PC-3 (cell line): ENCODE measurements at regions not wholly inside any gene's neighbourhood (a gene's known extent, or its start where the extent isn't known, plus 50 kb on each side); places are given as distances from the start of the nearest gene placed in this dataset.

Experiments
- ATAC-seq: fragments of 200-7000 bp; cut with Tn5 transposase; 2 replicates; pipeline ENCODE4 v1.9.1; 2020; ENCODE audit warnings: mild to moderate bottlenecking, moderate library complexity
- BruUV-seq: library from RNA; stranded (reverse); fragments of 400-500 nt; replicated peaks from 2 replicates; lab custom pipeline; 2021; lab: Mats Ljungman, UMichigan
- CTCF ChIA-PET: fragments of 300-600 bp; sonication (Branson Sonifier 250); formaldehyde crosslinking; loops from one replicate; lab custom pipeline; 2022; ENCODE audit warnings: antibody characterized with exemption; lab: Charles Lee
- POLR2A ChIA-PET: fragments of 300-600 bp; sonication (Branson Sonifier 250); formaldehyde crosslinking; loops from one replicate; lab custom pipeline; 2022; ENCODE audit warnings: antibody characterized with exemption; ENCODE audit not compliant: unreplicated experiment; lab: Charles Lee
- DNase-seq: peaks from one replicate; pipeline ENCODE4 v3.0.0-alpha.2; 2015
- H2AFZ ChIP-seq: fragments of 300-600 bp; sonication (generic); 2 replicates; pipeline ENCODE4 v1.6.0; 2016; ENCODE audit warnings: antibody characterized with exemption, low read length
- H3F3A ChIP-seq: fragments of 300-600 bp; sonication (generic); one replicate; pipeline ENCODE4 v1.6.0; 2017; ENCODE audit warnings: antibody characterized with exemption, low read length, control low read depth, mild to moderate bottlenecking; ENCODE audit not compliant: unreplicated experiment
- H3K27ac ChIP-seq: fragments of 300-600 bp; sonication (generic); 2 replicates; pipeline ENCODE4 v1.5.1; 2016; ENCODE audit warnings: mild to moderate bottlenecking, low read length
- H3K27me3 ChIP-seq: fragments of 300-600 bp; sonication (generic); 2 replicates; pipeline ENCODE4 v1.6.1; 2016; ENCODE audit warnings: low read length, mixed read lengths
- H3K36me3 ChIP-seq: fragments of 300-600 bp; sonication (generic); 2 replicates; pipeline ENCODE4 v1.6.1; 2016; ENCODE audit warnings: low read depth, mixed run types, low read length, mixed read lengths
- H3K4me1 ChIP-seq: fragments of 300-600 bp; sonication (generic); 2 replicates; pipeline ENCODE4 v1.5.1; 2016; ENCODE audit warnings: low read length; ENCODE audit not compliant: insufficient read depth
- H3K4me2 ChIP-seq: fragments of 300-600 bp; sonication (generic); 2 replicates; pipeline ENCODE4 v1.6.0; 2016; ENCODE audit warnings: low read length
- H3K4me3 ChIP-seq: fragments of 300-600 bp; sonication (generic); 2 replicates; pipeline ENCODE4 v1.5.1; 2016; ENCODE audit warnings: mild to moderate bottlenecking, low read length, mixed read lengths
- H3K79me2 ChIP-seq: fragments of 300-600 bp; sonication (generic); 2 replicates; pipeline ENCODE4 v1.6.1; 2017; ENCODE audit warnings: low read length, mixed read lengths
- H3K9ac ChIP-seq: fragments of 300-600 bp; sonication (generic); 2 replicates; pipeline ENCODE4 v1.6.0; 2016; ENCODE audit warnings: mild to moderate bottlenecking, low read length
- H3K9me2 ChIP-seq: fragments of 300-600 bp; sonication (generic); replicated peaks from 2 replicates; pipeline ENCODE4 v1.6.1; 2016; ENCODE audit warnings: mixed run types, low read length, mixed read lengths
- H3K9me3 ChIP-seq: fragments of 300-600 bp; sonication (generic); 2 replicates; pipeline ENCODE4 v1.6.1; 2016; ENCODE audit warnings: low read length, mixed read lengths
- H4K20me1 ChIP-seq: fragments of 300-600 bp; sonication (generic); 2 replicates; pipeline ENCODE4 v1.6.1; 2016; ENCODE audit warnings: low read length, mixed read lengths
- EZH2 ChIP-seq: fragments of 300-600 bp; sonication (generic); IDR thresholded peaks from one replicate; pipeline ENCODE4 v1.6.1; 2017; ENCODE audit warnings: antibody characterized with exemption, mild to moderate bottlenecking, low read length; ENCODE audit not compliant: unreplicated experiment
- EZH2phosphoT487 ChIP-seq: fragments of 300-600 bp; sonication (generic); IDR thresholded peaks from 2 replicates; pipeline ENCODE4 v1.6.1; 2018; ENCODE audit warnings: mild to moderate bottlenecking, antibody characterized with exemption, low read length, borderline replicate concordance
- intact Hi-C: fragments of 100-400 bp; cut with micrococcal nuclease; formaldehyde crosslinking; loops from 2 replicates; pipeline ENCODE4 v1.9.0; 2023
- TF ChIP-seq, protein P1 (sequence below): fragments of 300-600 bp; sonication (generic); conservative IDR thresholded peaks from 2 replicates; pipeline ENCODE4 v1.5.1; 2017; ENCODE audit warnings: antibody characterized with exemption, low read depth, mild to moderate bottlenecking, low read length

DNA sequence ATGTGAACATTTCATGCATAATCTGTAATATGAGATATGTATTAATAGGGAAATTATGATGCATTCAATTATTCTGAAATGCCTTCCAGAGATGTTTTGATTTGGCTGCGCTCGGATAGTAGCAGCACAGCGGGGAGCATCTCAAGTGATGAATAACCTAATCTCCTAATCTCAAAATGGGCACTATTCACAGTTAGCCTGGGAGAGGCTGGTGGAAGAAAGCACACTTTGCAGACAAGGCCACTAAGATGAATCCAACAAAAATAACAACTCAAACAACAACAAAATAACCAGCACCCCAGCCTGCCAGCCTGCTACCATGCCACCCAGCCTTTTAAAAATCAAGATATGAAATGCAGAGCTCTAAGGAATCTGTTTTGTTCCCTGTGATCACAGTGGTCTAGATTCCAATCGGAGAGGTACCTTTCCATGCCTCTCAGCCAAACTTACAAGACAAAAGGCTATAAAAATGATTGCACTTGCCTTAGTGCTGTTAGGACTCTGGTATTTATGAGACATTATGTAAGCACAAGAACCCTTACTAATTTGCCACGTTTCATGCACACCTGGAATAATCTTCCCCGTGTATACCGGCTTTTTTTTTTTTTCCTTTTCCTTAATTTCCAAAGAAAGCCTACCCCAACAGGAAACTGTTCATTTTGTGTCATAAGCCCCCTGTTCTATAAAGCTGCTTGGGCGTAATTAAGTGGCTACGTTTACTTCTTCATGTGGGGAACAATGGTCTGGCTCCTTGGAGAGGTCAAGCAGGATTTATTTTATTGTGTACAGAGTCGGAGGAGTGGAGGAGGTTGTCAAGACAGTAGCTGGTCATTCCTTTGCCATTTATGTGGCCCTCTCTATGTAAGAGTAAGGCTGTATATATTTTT lies 526.9 kb upstream of the FANCL start:
- POLR2A ChIA-PET: no interaction called here
- ATAC-seq (no peak), DNase-seq (no peak)
- TF ChIP-seq EZH2phosphoT487 (no peak), EZH2 (no peak)
- TF ChIP-seq, protein P1, sequence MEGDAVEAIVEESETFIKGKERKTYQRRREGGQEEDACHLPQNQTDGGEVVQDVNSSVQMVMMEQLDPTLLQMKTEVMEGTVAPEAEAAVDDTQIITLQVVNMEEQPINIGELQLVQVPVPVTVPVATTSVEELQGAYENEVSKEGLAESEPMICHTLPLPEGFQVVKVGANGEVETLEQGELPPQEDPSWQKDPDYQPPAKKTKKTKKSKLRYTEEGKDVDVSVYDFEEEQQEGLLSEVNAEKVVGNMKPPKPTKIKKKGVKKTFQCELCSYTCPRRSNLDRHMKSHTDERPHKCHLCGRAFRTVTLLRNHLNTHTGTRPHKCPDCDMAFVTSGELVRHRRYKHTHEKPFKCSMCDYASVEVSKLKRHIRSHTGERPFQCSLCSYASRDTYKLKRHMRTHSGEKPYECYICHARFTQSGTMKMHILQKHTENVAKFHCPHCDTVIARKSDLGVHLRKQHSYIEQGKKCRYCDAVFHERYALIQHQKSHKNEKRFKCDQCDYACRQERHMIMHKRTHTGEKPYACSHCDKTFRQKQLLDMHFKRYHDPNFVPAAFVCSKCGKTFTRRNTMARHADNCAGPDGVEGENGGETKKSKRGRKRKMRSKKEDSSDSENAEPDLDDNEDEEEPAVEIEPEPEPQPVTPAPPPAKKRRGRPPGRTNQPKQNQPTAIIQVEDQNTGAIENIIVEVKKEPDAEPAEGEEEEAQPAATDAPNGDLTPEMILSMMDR: no peak
- Histone ChIP-seq H3K4me1 (no peaks in the 10 kb centered on the region), H3K9ac (no peak overlapping the region), H3F3A (no peaks in the 10 kb centered on the region), H3K9me3 (no peaks in the 10 kb centered on the region), H3K27me3 (peaks cover 100% of the 10 kb centered on the region), H3K4me2 (no peak overlapping the region), H2AFZ (no peak overlapping the region), H3K79me2 (no peaks in the 10 kb centered on the region), H3K4me3 (no peak overlapping the region), H3K27ac (no peak overlapping the region), H3K9me2 (no peaks in the 10 kb centered on the region), H4K20me1 (no peaks in the 10 kb centered on the region), H3K36me3 (no peaks in the 10 kb centered on the region)
- intact Hi-C loops: loop anchor here (5.0 to 10.0 kb wide), 3 partner anchors 107 to 1799 kb away; no protein-coding TSS in a partner anchor
- no TSS peak for BruUV-seq
- CTCF ChIA-PET: no interaction called here

DNA sequence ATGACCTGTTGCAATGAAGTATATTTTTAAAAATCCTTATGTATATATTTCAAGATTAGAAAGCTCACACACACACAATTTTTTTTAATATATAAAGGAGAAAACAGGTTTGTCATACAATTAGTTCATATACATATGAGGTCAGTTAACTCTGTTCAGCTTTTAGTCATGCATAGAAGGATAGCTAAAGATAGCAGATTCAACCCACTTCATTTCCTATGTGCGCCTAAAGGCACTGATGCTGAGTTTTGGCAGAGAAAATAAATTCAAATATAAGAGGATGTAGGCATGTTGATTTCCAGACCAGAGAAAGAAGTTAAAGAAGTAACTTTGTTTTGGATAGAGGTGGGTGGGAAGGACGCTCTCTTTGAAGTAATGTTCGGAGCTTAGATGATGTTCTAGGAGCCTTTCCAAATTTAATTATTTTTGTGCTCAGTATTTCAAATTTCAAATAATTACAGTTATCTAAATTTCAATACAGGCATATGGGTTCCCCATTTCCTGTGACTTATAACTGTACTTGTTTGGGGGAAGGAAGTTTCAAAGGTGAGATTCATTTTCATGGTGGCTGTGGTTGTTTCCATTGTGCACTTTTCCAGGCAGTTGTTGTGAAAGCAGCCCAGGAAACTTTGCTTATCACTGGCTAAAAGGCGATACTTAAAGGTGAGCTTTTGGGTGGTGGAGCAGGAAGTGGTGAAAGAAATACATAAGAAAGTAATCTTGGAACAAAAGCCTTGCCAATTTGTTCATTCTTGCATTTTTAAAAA lies 523.4 kb upstream of the FANCL start:
- Histone ChIP-seq H3K9me3 (no peaks in the 10 kb centered on the region), H4K20me1 (no peaks in the 10 kb centered on the region), H3K9me2 (no peaks in the 10 kb centered on the region), H3K9ac (no peak overlapping the region), H3K36me3 (no peaks in the 10 kb centered on the region), H3K79me2 (no peaks in the 10 kb centered on the region), H3K4me2 (no peak overlapping the region), H3K27ac (no peak overlapping the region), H3K4me3 (no peak overlapping the region), H2AFZ (no peak overlapping the region), H3K27me3 (peaks cover 76% of the 10 kb centered on the region), H3F3A (no peaks in the 10 kb centered on the region), H3K4me1 (0 out of 2 replicates have a peak, but pooled peaks cover 3% of the 10 kb centered on the region)
- ChIA-PET CTCF (interaction anchor here (0.7 kb wide), 1 partner anchor 1788 kb away, joined by 3 read pairs; no protein-coding TSS in a partner anchor), POLR2A (no interaction called here)
- intact Hi-C loops: loop anchor here (5.0 to 10.0 kb wide), 3 partner anchors 110 to 1803 kb away; no protein-coding TSS in a partner anchor
- no peak for ATAC-seq
- TF ChIP-seq, protein P1: no peak
- TF ChIP-seq EZH2phosphoT487: no peak
- TF ChIP-seq EZH2: no peak
- DNase-seq: no peak
- no TSS peak for BruUV-seq
